A673 (cell line): ENCODE measurements at regions not wholly inside any gene's neighbourhood (a gene's known extent, or its start where the extent isn't known, plus 50 kb on each side); places are given as distances from the start of the nearest gene placed in this dataset.

Experiments used
- CTCF ChIP-seq: fragments of 300-800, 200-600 bp; sonication (generic); conservative IDR thresholded peaks from 2 replicates; pipeline ENCODE4 v1.5.1; 2017; ENCODE audit warnings: low read depth, mild to moderate bottlenecking, antibody characterized with exemption, low read length, moderate library complexity, mixed read lengths
- EZH2 ChIP-seq: fragments of 200-600 bp; sonication (generic); IDR thresholded peaks from 2 replicates; pipeline ENCODE4 v1.6.1; 2017; ENCODE audit warnings: borderline replicate concordance, low read depth, mild to moderate bottlenecking, mixed read lengths, antibody characterized with exemption, low read length; ENCODE audit not compliant: poor library complexity, severe bottlenecking

GRCh38 chr11:16610213-16610737 is 128.2 kb upstream of the C11orf58 start:
- TF ChIP-seq CTCF = no peak
- TF ChIP-seq EZH2 = no peak
